GM21619 (cell line): ENCODE measurements at regions not wholly inside any gene's neighbourhood (a gene's known extent, or its start where the extent isn't known, plus 50 kb on each side); places are given as distances from the start of the nearest gene placed in this dataset.

ENCODE experiments used
- ATAC-seq: cut with Tn5 transposase; IDR thresholded peaks from one replicate; pipeline ENCODE4 v1.9.1; 2021; ENCODE audit not compliant: unreplicated experiment

DNA sequence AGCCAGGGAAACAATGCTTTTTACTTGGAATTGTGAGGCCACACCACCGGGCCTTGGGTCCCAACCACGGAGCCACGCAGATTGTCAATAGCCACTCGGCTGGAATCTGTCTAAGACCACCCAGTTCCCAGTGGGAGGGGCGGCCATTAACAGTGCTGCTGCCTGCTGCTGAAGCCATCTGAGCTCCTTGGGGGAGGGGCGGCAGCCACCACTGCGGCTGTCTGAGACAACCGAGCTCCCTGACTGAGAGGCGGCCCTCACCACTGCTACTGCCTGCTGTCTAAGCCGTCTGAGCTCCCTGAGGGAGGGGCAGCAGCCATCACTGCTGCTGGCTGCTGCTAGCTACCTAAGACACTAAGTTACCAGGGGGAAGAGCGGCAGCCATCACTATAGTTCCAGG is 64.3 kb downstream of the DMRTA2 start:
- ATAC-seq = no peak

DNA sequence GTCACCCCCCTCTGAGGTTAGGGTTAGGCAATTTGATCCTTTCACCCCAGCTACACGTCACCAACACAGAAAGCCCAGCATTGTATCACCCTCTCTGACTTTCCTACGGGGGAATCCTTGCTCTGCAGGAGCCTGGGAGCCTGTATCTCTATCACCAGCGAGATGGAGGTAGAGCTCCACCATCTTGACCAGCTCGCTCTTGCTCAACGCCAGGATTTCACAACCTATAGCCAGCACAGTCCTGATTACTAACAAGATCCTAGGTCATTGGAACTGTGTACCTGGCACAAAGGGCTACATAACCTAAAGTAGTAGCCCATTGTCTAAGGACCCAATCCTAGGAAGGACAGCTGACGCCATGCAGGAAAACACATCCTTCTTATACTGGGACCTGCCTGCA is 66.1 kb downstream of the DMRTA2 start:
- no peak for ATAC-seq

DNA sequence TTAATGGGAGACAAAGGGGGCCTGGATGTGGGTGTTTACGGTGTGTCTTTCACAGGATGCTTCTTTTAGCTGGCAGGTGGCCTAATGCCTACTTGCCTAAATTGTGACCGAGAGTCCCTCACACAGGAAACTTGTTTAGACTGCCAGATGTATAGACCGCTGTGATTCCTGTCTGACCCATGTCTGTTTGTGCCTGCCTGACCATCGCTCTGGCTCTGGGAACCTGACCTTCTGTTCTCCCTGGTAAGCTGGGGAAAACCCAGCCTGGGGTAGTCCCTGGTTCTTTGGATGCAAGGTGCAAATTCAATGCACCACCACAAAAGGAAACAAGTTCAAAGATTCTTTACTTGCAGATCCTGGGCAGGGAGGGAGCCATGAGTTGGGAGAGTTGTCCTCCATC is 68.4 kb downstream of the DMRTA2 start:
- no peak for ATAC-seq

DNA sequence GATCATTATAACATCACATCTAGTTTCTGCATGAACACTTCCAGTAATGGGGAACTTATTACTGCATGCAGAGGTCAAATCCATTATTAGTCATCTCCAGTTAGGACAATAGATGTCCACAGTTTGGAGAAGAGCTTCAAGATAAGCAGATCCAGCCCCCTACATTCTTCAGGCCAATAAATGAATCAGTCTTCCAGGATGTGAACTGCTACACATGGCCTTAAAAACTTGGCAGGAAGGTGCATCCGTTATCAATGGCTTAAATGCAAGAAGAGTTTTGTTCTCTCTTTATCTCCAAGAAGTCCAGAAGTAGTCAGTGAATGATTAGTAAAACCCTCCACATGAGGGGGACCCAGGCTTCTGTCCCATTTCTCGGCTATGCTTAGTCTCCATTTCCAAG is 70.8 kb downstream of the DMRTA2 start:
- ATAC-seq = no peak

DNA sequence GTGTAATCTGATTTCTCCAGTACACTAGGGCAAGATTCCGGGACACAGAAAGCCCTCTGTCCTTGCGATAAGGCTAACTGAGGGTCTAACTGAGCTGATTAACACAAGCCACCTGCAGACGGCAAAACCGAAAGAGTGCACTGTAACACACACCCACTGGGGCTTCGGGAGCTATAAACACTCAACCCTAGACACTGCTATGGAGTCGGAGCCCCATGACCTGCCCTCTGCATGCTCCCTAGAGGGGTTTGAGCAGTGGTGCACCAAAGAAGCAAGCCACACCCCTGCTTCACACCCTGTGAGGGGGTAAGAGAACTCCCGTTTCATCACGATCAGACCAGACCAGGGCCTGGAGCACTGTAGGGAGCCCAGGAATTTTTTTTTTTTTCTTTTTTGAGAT is 72.4 kb downstream of the DMRTA2 start:
- ATAC-seq = no peak

DNA sequence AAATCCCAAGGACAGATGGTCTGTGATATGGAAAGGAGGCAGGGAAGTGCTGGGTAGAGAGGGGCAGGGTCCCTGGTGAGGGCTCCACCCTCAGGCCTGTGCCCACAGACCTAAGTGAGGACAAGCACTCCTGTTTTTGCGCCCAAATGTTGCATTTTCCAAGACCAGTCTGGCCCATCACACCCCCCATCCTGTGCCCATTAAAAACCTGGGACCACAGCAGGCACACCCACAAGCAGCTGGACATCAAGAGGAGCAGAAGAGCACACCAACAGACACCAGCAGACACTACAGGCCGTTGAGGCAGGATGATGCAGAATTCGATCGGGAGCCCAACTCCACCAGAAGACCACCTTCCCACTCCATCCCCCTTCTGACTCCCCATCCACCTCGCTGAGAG is 72.8 kb downstream of the DMRTA2 start:
- ATAC-seq = no peak

DNA sequence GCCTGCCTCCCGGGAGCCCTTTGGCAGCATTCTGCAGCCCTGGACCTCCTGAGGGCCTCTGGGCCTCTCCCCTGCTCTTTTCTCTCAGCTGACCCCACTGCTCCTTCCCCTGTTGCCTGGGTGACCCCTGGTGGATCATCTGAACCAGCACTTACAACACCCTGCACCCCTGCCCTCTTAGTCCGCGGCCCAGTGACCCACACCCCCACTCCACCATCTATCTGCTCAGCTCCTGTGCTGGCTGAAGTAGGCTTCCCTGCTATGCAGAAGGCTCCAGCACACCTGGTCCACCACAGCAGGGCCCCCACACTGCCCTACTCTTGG is 74.0 kb downstream of the DMRTA2 start:
- ATAC-seq = no peak

DNA sequence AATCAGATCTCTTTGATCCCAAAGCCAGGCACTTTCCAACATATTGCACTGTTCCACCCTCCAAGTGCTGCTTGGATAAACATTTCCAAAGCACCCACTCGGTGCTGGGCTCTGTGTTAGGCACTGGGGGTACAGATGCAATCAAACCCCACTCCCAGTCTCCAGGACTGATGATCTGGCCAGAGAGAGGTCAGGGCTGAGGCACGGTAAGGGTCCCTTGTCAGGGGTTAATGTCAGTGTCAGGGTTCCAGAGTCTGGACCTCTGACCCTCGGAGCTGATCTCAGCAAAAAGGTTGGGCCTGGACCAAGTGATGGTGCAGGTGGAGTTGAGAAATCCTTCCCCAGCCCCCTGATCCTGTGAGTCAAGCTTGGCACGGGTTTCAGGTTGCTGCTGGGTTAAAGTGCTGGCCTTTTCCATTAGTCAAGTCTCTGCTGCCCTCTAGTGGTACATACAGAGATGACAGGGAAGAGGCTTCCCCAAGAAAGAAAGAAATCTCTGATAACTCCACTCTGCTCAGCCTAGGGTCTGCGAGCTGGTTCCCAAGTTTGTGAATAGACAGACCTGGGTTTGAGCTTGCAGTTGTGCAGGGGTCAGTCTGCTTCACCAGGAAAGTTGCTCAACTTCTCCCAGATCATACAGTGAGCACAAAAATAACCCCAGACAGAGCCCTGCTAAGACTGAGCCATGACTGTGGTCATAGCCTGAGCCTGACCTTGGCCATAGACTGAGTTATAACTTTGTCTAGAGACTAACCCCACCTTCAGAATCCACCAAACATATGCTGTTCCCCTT is 74.6 kb downstream of the DMRTA2 start:
- peak; percentile 73 for ATAC-seq

DNA sequence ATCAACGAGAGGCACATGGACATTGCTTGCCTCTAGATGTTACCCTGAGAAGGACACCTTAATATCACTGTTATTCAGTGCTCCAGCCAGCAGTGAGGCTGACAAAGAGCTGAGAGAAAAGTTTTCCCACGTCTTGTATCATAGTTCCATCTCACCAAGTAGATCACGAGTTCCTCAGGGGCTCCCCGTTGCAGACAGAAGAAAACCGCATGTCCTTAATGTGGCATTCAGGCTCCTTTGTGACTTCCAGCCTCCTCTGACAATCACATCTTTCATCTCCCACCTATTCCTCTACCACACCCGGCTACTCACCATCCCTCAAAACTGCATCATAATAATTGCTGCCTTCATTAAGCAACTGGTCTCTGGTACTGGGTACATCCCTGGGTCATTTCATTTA is 75.3 kb downstream of the DMRTA2 start:
- ATAC-seq = no peak

DNA sequence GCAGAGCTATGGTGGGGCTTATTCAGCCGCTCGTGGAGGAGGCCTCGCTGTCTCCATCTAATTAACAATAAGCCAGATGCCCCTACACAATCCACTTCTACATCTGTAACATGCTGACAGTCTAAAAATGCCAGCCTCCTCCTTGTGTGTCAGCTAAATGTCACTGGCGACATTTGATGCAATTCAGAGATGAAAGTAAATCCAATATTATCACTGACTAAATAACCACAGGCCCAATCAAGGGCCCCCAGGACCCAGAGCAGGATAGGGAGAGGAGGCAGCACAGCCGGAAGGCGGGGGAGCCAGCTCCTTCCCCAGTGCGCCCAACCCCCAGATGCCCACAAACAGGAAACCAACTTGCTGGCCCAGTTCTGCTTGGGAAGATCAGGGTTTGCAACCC is 76.6 kb downstream of the DMRTA2 start:
- ATAC-seq = no peak

DNA sequence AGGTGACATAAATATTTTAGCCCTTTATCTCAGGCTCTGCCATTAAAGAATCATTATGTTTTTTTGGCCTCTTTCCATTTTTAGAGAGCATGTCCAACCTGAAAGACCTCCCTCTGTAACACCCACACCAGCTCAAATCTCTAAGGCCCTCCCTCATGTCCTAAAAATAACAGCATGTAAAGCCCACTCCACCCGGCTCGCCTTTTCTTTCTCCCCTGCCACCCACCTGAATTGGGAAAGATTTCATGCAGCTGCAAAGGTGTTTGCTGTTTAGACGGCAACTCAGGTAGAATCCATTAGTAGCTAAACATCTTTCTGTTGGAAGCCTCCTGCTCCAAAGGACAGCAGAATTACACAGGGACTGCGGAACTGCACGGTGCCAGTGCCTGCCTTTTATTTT is 79.9 kb downstream of the DMRTA2 start:
- no peak for ATAC-seq

DNA sequence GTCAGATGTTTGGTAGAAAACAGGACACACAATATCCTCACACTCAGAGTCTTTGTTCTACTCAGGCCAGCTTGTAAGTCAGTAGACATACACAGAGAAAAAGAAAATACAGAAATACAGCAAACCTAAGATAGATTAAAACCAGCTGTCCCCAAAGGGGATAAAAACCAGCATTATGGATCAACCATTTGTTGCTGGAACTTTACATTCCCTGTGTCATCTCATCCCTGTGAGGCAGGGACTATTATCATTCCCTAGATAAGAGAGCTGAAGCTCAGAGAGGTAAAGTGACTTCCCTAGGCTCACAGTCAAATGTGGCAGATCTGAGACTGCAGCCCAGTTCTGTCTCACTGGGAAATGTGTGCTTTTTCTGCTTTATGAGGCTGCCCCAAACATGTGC is 80.7 kb downstream of the DMRTA2 start:
- no peak for ATAC-seq

DNA sequence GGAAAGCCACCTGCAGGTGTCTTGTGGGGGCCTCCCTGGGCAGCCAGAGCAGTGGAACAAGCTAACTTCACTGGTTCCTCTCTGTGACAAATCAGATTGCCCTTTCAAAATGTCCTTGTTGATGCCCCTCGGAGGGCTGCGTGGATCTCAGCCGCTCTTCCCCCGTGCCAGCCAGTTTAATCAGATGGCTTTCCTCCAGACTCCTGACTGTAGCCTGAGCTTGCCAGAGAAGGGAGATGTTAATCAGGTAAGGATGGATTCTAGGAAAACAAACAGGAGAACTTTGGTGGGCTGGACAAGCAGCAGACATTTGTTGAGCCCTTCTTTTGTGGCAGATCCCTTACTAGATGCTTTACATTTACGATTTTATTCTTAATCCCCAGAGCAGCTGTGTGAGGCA is 88.2 kb downstream of the DMRTA2 start:
- no peak for ATAC-seq

DNA sequence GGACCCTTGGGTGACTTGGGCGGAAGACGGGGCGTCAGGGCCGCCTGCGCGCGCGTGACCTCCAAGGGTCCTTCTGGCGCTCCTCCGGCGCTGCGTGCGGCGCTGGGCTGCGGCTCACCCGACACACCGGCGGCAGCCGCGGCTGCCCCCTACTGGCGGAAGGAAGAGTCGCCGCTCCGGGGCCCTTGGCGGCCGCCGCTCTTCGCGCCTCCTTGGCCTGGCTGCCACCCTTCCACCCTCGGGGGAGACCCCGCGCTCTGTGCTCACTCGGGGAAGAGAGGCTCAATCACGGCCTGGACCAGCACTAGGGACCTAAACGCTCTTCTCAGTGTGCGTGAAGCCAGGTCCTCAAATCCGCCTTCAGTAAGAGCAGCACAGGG is 89.7 kb downstream of the DMRTA2 start:
- ATAC-seq = peak; percentile 84

DNA sequence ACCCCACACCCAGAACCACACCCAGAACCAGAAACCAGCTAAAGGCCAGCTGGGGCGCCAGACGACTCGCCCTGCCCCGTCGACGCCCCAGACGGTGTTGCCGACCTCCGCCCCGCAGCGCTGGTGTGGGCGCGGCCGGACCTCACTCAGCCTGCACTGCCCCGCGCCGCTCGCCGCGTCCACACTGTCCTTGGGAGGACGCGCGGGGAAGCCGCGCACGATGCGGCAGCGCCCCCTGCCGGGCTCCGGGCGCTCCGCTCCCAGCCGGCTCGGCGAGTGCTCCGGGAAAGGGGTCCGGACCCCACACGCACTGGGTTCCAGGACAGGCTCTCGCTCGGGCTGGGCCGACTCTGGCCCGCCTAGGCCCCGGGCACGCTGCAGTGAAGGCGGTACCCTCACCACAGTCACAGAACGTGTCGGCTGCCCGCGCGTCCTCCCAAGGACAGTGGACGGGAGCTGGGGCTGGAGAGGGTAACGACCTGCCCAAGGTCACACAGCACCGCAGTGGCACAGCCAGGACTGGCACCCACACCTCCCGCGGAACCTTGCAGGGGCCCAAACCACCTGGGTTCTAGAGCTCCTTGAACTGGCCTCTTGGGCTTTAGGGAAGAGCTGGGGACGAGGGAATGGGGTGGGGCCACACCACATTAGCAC is 90.2 kb downstream of the DMRTA2 start:
- ATAC-seq = peak; percentile 76

DNA sequence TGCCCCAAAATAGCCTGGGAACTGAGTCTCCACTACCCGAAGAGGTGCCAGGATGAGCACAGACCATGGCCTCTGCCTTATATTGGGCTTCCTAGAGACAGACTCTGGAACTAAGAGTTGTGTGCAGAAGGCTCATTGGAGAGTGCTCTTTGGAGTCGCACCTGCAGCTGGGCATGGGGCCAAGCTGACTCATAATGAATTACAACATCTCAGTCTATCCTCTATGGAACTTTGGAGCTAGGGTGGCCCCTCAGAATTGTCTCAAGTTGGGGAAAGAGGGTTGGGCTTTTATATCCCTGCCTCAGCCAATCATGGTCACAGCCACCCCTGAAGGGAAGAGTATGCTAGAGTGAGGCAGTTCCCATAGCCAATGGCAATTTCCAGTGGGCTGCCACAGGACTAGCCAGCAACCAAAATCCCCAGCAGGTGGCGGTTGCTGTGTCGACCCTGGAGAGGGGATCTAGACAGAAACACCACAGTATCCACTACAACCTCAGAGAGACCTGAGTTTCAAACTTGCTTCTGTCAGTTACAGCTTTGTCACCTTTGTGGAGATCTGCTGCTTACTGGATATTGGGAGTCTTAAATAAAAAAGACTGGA is 93.8 kb downstream of the DMRTA2 start:
- no peak for ATAC-seq

DNA sequence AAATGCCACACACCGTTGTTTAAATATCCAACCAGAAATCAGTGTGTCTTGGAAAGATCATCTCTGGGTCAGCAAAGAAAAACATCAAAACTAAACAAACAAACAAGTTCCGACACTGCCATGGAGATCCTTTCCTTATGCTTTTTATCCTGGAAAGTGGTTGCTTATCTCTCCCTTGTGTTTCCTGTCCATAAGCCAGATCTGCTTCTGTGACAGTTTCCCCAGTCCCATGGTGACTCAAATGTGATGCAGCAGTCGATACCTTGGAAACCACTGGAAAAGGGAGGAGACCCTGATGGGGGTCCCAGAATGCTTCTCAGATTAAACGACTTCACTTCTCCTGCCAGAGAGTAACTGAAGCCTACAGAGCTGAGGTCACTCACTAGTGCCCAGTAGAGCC is 94.7 kb downstream of the DMRTA2 start:
- ATAC-seq = no peak

DNA sequence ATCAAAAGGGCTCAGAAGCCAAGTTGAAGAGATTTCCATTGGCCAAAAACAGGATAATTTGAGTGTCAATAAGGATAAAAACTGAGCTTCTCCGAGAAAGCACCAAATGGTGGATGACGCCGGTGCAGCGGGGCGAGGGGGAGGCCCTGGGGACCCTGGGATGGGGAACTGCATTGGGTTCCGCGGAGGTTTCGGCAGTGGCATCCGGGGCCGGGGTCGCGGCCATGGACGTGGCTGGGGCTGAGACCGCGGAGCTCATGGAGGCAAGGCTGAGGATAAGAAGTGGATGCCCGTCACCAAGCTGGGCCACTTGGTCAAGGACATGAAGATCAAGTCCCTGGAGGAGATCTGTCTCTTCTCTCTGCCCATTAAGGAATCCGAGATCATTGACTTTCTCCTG is 97.2 kb downstream of the DMRTA2 start:
- no peak for ATAC-seq

DNA sequence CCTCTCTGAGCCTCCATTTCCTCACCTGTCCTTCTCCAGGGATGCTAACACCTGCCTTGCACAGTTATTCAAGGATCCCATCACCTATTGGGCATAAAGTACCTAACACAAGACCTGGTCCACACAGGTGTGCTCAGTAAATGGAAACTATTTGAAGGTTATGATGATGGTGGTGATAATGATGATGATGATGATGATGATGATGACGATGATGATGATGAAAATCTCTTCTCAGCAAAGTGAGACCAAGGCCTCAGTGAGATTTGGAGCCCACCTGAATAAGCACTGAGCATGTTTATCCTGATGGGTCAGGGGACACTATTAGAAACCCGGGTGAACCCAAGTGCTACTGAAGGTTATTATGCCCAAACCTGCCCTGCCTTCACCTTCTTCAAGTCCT is 100.7 kb downstream of the DMRTA2 start:
- no peak for ATAC-seq

DNA sequence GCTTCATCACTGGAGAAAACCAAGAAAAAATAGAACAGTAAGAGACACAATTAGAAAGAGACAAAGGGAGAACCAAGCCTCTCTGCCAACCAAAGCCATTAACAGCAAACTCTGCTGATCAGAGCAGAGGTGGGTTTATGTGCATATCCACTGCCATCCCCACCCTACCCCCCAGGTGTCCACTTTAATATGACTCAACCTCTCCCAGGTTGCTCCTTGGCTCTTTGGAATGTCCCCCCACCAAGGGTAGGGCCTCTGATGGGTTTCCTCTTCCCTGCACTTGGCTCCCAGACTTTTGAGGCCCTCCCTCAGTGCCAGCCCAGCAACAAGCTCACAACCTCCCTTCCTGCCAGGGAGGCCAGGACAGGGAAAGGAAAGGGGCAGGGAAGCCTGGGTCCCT is 104.8 kb downstream of the DMRTA2 start:
- no peak for ATAC-seq

DNA sequence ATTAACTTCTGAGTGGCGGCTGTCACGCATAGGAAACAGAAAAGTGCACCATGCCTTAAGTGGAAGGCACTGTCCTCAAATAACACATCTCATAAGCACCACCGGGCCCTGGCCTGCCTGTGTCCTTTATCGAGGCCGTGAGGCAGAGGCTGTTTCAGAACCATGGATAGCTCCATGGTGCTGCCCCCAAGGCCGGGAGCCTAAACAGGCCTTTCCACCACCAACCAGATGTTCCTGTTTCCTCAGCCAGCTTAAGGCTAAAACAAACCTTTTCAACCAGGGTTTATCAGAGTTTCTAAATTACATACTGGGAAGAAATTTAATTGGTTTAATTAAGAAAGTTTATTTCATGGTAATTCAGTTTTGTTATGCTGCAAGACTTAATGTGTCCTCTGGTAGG is 114.4 kb downstream of the DMRTA2 start:
- no peak for ATAC-seq

DNA sequence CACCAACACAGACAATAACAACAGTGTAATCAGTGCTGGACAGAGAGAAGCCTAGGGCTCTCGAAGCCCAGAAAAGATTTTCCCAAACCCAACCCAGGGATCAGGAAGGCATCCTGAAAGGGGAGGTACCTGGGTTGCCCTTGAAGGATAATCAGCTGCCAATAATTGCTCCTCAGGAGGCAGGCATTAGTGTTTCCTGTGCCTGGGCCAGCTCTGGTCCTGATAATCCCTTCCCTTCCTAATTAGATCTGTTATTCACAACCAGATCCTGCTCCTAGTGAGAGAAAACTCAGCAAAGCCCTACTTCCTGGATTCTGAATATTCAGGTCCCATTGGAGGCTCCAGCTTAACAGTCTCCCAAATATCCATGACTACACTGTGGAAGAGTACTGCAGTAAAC is 117.4 kb downstream of the DMRTA2 start:
- no peak for ATAC-seq

DNA sequence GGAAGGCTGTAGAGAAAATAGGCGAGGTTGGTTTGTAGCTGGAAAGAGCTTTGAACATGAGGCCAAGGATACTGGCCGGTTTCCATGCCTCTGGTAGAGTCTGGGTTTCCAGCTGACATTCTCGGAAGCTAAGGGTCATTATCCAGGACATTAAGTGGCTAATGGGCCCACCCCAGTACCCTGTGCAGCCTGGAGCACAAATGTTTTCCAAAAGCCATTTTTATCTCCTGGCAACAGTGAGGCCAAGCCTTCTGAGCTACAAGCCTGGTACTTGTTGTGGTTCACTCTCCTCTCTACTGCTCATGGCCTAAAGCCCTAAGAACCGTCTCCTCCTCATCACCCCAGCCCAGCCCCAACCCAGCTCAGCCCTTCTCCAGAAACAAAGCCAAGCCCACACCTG is 122.9 kb downstream of the DMRTA2 start:
- no peak for ATAC-seq
